ENCODE measurements at regions not wholly inside any gene's neighbourhood (a gene's known extent, or its start where the extent isn't known, plus 50 kb on each side); places are given as distances from the start of the nearest gene placed in this dataset.

DNA sequence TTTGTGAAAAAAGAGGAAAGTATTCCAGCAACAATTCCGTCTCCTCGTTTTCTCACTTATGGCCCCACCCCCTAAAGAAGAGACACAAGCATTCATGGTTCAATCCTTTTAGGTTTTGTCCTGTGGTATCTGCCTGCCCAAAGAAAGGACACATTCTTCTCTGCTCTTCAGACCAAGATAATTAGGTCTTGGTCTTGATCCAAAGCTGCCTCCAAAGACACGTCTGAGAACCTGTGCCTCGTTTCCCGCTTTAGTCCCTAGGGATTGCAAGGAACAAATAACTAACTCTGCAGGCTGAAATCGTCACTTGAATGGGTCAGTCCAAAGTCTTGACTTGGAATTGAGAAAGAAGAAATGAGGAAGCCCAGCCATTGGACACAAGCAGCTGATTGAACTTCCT, 202.7 kb upstream of the FAR2 start:
- H3K4me1 Mint-ChIP-seq (ENCODE audit: low read depth), result no peaks in the 10 kb centered on the region
- H3K36me3 Mint-ChIP-seq (ENCODE audit: low read depth), result no peaks in the 10 kb centered on the region
- intact Hi-C loops (cut with micrococcal nuclease), result no loop called here
- no peak overlapping the region for H3K27ac Mint-ChIP-seq
- no peaks in the 10 kb centered on the region for H3K9me3 Mint-ChIP-seq
- no peak overlapping the region for H3K4me3 Mint-ChIP-seq
- peaks cover 2% of the 10 kb centered on the region for H3K27me3 Mint-ChIP-seq

DNA sequence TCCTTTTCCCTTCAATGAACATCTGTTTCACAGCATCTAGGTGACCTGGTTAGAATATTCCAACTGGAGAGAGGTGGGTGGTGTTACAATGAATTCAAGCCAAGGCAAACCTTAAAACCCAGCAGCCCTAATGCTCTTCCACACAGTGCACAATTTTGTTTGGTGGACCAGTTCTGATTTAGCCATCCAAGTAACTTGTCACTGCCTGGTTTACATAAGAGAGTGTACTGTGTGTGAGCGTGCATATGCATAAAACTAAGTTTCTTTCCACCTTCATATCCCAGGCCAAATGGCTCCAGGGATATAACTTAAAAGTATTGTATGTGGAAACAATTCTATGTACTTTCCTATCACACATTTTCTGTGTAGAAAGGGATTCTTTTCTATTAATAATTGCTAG, 200.4 kb upstream of the FAR2 start:
- intact Hi-C loops (cut with micrococcal nuclease), result no loop called here
- Mint-ChIP-seq H3K4me1 (ENCODE audit: low read depth) (no peaks in the 10 kb centered on the region), H3K27ac (no peak overlapping the region), H3K4me3 (no peak overlapping the region), H3K36me3 (ENCODE audit: low read depth) (no peaks in the 10 kb centered on the region), H3K27me3 (no peaks in the 10 kb centered on the region), H3K9me3 (no peaks in the 10 kb centered on the region)

DNA sequence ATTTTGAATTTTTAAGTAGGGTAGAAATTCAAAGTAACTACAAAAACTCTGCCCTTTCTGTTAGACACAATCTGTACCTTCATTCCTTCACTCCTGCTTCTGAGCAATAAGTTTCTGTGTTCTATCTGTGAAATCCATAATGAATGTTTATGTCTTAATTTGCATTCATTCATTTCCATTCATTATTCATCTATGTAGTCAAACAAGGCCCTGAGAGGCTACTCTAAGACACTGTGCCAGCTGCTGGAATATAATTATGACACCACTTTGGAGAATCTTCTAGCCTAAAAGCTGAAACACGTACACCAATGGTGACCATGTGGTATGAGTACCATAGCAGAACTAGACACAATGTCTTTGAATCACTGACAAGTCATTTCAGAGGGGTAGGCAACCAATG, 199.9 kb upstream of the FAR2 start:
- intact Hi-C loops (cut with micrococcal nuclease), result no loop called here
- no peak overlapping the region for H3K4me3 Mint-ChIP-seq
- no peaks in the 10 kb centered on the region for H3K4me1 Mint-ChIP-seq (ENCODE audit: low read depth)
- H3K27me3 Mint-ChIP-seq, result no peaks in the 10 kb centered on the region
- no peaks in the 10 kb centered on the region for H3K9me3 Mint-ChIP-seq
- no peak overlapping the region for H3K27ac Mint-ChIP-seq
- H3K36me3 Mint-ChIP-seq (ENCODE audit: low read depth), result no peaks in the 10 kb centered on the region

DNA sequence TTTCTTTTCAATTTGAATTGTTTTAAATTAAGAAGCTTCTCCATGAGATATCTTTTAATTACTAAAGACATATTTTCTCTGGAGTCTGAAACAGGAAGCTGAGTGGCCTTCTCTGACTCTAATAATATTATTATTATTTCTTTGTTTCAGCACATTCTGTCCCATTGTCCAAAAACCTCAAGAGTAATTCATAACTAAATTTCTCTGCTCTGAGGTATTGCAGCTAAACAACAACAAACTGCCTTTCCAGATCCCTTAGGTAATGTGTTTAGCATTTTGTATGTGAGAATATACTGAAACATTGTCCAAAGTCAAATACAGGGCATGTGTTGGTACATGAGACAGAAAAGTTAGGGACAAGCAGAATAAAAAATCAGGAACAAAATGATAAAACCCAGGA, 199.0 kb upstream of the FAR2 start:
- H3K27ac Mint-ChIP-seq, result no peak overlapping the region
- no peaks in the 10 kb centered on the region for H3K9me3 Mint-ChIP-seq
- H3K4me1 Mint-ChIP-seq (ENCODE audit: low read depth), result no peaks in the 10 kb centered on the region
- H3K27me3 Mint-ChIP-seq, result no peaks in the 10 kb centered on the region
- no peak overlapping the region for H3K4me3 Mint-ChIP-seq
- no peaks in the 10 kb centered on the region for H3K36me3 Mint-ChIP-seq (ENCODE audit: low read depth)
- intact Hi-C loops (cut with micrococcal nuclease), result no loop called here

DNA sequence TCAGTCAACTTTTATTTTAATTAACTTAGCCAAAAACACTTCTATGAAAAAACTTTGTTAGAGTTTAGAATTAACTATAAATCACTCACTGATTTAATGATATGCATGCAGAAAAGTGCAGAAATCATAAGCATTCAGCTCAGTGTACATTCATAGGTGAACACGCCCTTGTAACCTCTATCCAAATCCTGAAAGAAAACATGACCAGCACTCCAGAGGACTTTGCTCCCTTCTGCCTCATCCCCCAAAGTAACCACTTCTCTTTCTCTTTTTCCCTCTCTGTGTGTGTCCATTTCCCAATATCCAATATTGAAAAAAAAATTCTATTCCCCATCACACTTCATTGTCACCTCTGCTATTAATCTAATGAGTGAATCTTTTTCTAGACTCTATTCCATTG, 197.1 kb upstream of the FAR2 start:
- Mint-ChIP-seq H3K4me1 (ENCODE audit: low read depth) (no peaks in the 10 kb centered on the region), H3K4me3 (no peak overlapping the region), H3K27ac (no peak overlapping the region), H3K36me3 (ENCODE audit: low read depth) (no peaks in the 10 kb centered on the region), H3K27me3 (no peaks in the 10 kb centered on the region), H3K9me3 (no peaks in the 10 kb centered on the region)
- intact Hi-C loops (cut with micrococcal nuclease), result no loop called here

DNA sequence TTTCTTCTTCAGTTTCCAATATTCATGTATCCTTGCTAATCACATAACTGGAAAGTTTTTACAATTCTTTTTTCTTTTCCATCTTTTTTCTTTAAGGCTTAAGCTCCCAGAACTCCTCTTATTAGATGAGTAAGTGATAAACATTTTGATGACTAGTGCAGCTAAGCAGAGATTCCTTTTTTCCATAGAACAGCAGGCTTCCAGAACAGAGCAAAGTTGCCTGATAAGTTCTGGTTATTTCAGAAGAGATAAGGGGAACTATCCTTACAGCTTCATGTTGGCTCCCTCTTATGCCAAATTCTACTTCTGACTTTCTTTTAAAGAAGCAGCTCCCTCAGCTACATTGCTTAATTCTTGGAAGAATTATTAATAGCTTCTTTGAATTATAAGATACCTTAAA, 194.7 kb upstream of the FAR2 start:
- Mint-ChIP-seq H3K4me1 (ENCODE audit: low read depth) (no peaks in the 10 kb centered on the region), H3K27me3 (no peaks in the 10 kb centered on the region)
- intact Hi-C loops (cut with micrococcal nuclease), result no loop called here

DNA sequence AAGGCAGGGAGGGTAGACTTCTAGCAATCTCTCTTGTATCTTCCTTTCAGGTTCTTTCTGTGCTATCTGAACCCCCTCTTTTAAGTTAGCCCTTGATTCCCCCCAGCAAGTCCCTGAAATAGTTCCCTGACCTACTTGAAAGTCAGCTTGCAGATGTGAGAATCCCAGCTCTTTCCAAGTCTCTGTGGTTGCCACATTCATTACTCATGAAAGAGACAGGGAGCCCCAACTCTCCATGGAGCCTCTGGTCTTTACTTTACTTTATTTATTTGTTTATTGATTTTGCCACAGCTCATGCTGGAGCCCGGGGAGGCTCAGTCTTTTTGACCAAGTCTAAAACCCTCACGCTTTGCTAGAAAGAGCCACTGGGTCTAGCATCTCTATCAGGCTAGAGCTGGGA, 193.6 kb upstream of the FAR2 start:
- H3K9me3 Mint-ChIP-seq, result no peaks in the 10 kb centered on the region
- intact Hi-C loops (cut with micrococcal nuclease), result no loop called here
- H3K36me3 Mint-ChIP-seq (ENCODE audit: low read depth), result no peaks in the 10 kb centered on the region
- no peak overlapping the region for H3K4me3 Mint-ChIP-seq
- H3K27me3 Mint-ChIP-seq, result no peaks in the 10 kb centered on the region
- H3K27ac Mint-ChIP-seq, result no peak overlapping the region
- H3K4me1 Mint-ChIP-seq (ENCODE audit: low read depth), result no peaks in the 10 kb centered on the region

More for the DNA sequence above, 194.7 kb upstream of the FAR2 start:
- no peak overlapping the region for H3K4me3 Mint-ChIP-seq
- no peak overlapping the region for H3K27ac Mint-ChIP-seq
- no peaks in the 10 kb centered on the region for H3K36me3 Mint-ChIP-seq (ENCODE audit: low read depth)
- no peaks in the 10 kb centered on the region for H3K9me3 Mint-ChIP-seq

DNA sequence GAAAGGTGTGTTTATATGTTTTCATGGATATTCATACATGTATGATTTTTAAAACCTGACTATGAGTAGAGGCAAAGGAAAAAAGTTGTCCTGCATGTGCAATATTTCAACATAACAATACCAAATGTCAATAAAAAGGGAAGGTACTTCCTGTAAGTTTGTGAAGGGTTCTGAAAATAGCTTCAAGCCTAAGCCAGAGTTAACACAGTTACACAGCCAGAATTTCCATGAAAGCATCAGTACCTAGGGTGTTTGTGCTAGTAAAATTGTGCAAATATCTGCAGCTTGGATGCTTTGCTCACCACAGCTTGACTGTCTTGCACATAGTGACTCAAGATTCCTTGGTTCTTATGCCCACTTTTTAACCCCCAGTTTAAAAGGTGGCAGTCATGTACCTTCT, 193.1 kb upstream of the FAR2 start:
- H3K4me3 Mint-ChIP-seq, result no peak overlapping the region
- H3K27me3 Mint-ChIP-seq, result no peaks in the 10 kb centered on the region
- H3K27ac Mint-ChIP-seq, result no peak overlapping the region
- H3K36me3 Mint-ChIP-seq (ENCODE audit: low read depth), result no peaks in the 10 kb centered on the region
- intact Hi-C loops (cut with micrococcal nuclease), result no loop called here
- no peaks in the 10 kb centered on the region for H3K9me3 Mint-ChIP-seq
- no peaks in the 10 kb centered on the region for H3K4me1 Mint-ChIP-seq (ENCODE audit: low read depth)

DNA sequence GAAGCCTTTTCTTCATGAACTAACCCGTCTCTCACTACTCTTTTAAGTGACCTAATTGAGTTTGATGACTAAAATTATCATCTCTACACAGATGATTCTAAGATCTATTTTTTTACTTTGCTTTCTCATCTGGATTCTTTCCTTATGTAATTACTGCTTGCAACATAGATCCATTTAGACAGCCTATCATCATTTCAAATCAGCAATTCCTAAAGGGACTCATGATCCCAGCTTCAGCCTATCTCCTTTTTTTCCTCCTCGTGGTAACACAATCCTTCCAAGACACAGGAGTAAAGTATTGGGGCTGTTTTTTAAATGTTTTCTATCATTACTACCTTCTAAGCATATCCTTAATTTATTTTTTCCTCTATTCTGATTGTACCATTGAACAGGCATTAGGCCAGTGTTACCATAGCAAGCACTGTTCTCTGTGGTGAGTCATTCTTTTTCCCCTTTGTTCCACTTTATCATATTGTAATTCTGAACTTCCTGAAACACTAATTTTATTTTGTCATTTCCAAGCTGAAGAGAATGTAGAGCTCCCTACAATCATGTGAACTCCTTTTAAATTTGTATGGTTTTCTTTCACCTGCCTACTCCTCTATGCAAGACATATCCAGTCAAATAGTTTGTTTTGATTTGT, 190.4 kb upstream of the FAR2 start:
- Mint-ChIP-seq H3K27ac (no peak overlapping the region), H3K4me3 (no peak overlapping the region), H3K4me1 (ENCODE audit: low read depth) (no peaks in the 10 kb centered on the region), H3K9me3 (no peaks in the 10 kb centered on the region), H3K36me3 (ENCODE audit: low read depth) (no peaks in the 10 kb centered on the region), H3K27me3 (no peaks in the 10 kb centered on the region)
- intact Hi-C loops (cut with micrococcal nuclease), result no loop called here

DNA sequence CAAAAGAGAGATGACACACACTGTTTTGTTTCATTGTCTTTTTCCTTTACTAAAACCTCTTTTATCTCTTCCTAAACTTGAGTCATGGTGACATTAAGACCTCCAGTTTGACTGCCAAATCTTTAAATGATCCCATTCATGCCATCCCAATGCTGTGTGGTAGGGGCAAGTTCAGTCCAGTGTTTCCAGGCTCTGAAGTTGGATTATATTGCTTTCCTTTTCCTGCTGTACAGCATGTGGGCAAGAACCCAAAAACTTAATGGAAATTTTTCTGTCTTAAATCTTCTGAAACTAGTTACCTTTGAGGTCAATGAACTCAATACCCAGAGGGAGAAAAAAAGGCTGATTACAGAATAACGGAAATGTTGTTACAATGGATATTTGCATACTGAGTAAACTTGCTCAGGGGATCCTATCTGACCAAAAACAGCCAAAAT, 187.1 kb upstream of the FAR2 start:
- Mint-ChIP-seq H3K27me3 (no peaks in the 10 kb centered on the region), H3K36me3 (ENCODE audit: low read depth) (no peaks in the 10 kb centered on the region), H3K4me1 (ENCODE audit: low read depth) (no peaks in the 10 kb centered on the region), H3K9me3 (no peaks in the 10 kb centered on the region), H3K4me3 (no peak overlapping the region), H3K27ac (no peak overlapping the region)
- intact Hi-C loops (cut with micrococcal nuclease), result no loop called here

DNA sequence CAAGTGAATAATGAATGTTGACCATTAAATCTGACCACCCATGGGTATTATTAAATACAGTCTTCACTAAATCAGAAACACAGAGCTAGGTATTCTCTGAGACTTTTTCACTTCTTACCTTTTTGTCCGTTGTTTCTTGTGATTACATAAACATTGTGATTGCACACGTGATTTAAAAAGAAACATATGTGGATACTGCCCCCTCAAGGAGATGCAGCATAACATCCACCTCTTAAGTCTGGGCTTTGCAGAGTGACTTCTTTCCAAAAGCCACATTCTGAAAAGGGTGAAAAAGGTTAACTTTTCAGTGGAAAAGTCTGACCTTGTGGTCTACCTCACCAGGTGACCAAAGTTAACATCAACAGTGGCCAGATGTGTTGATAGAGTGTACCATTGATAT, 185.5 kb upstream of the FAR2 start:
- Mint-ChIP-seq H3K4me3 (no peak overlapping the region), H3K27ac (no peak overlapping the region), H3K9me3 (no peaks in the 10 kb centered on the region), H3K27me3 (no peaks in the 10 kb centered on the region), H3K4me1 (ENCODE audit: low read depth) (no peaks in the 10 kb centered on the region), H3K36me3 (ENCODE audit: low read depth) (no peaks in the 10 kb centered on the region)
- intact Hi-C loops (cut with micrococcal nuclease), result no loop called here

DNA sequence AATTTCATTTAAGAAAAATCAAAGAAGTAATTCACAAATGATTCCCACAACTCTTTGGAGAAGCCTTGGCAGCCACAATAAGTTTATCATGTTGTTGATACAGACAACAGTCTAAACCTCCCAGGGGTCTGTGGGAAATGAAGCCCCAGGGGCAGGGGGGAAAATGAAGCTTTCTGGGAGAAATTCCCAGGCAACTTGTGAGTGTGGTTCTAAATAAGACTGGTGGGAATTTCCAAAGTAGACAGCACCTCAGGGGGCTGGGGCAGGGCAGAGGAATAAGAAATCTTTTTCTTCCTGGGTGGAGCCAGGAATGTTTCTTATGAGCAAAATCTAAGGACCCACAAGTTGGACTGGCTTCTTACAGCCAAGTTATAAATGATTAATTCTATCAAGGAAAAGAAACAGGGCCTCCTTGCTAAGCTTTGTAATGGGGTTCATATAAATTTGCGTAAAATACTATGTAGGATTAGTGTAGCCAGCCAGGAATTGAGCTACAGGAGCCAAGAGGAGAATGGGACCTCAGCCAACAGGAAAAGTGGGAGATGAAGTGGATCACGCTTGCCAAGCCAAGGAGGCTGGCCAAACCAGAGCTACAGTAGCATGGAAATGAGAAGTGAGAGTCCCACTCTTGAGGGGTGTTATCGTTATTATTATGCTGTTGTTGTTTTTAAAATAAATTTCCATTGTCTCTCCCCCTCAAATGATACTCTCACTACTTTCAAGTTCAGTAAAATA, 182.9 kb upstream of the FAR2 start:
- no peaks in the 10 kb centered on the region for H3K36me3 Mint-ChIP-seq (ENCODE audit: low read depth)
- H3K27me3 Mint-ChIP-seq, result no peaks in the 10 kb centered on the region
- H3K9me3 Mint-ChIP-seq, result no peaks in the 10 kb centered on the region
- H3K4me3 Mint-ChIP-seq, result no peak overlapping the region
- H3K27ac Mint-ChIP-seq, result no peak overlapping the region
- intact Hi-C loops (cut with micrococcal nuclease), result no loop called here
- H3K4me1 Mint-ChIP-seq (ENCODE audit: low read depth), result no peaks in the 10 kb centered on the region

DNA sequence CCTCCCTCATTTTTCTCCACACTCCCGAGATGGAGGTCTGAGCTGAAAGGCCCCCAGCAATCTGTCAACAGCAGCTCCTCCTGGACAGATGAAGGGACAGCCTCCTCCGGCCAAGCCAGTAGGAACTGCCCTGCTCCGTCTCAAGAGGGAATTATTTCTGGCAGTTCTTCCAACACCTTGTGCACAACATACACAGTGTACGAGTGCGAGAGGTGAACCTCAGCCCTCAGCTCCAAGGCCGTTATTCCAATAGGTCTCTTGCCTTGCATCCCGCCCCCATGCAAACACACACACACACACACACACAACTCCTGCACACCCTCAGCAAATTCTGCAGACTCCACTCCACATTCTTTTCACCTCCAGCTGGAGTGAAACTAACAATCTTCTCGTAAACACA, 181.7 kb upstream of the FAR2 start:
- no peaks in the 10 kb centered on the region for H3K4me1 Mint-ChIP-seq (ENCODE audit: low read depth)
- H3K27ac Mint-ChIP-seq, result no peak overlapping the region
- no peaks in the 10 kb centered on the region for H3K9me3 Mint-ChIP-seq
- H3K36me3 Mint-ChIP-seq (ENCODE audit: low read depth), result no peaks in the 10 kb centered on the region
- H3K4me3 Mint-ChIP-seq, result no peak overlapping the region
- intact Hi-C loops (cut with micrococcal nuclease), result no loop called here
- no peaks in the 10 kb centered on the region for H3K27me3 Mint-ChIP-seq

DNA sequence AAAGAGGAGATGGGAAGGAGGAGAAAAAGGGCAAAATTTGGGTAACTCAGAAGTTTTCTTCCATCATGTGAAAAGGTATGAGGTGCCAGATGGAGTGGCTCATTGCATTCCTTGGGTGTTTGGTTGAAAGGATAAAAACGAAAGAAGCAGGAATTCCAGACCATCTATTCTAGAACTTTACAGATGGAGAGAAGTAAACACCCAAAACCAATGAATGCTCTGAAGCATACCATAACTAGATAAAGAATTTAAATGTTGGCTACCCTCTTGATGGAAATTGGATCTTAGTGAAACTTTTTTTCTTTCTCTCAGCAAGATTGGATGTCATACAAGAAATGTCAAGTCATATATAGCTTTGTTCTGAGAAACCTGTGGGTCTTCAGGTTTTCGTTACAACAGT, 175.6 kb upstream of the FAR2 start:
- H3K27ac Mint-ChIP-seq, result no peak overlapping the region
- intact Hi-C loops (cut with micrococcal nuclease), result no loop called here
- H3K27me3 Mint-ChIP-seq, result no peaks in the 10 kb centered on the region

DNA sequence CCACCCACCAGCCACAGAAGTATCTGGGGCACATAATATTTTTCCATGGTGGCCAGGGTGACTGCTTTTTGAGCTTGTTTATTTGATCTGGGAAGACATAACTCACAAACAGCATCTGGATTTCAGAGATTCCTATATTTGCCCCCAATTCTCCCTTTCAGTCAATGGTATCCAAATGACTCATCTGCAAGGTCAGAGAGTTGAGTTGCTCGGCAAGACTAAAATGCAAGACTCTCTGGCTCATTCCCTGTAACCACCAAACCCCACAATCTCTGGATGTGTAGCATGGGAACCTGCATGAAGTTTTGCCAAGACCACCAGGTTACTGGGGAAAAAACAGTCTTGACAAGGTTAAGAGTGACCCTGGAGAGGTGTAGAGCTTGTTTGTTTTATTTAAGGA, 174.9 kb upstream of the FAR2 start:
- Mint-ChIP-seq H3K9me3 (no peaks in the 10 kb centered on the region), H3K4me1 (ENCODE audit: low read depth) (no peaks in the 10 kb centered on the region), H3K4me3 (no peak overlapping the region), H3K36me3 (ENCODE audit: low read depth) (no peaks in the 10 kb centered on the region), H3K27me3 (no peaks in the 10 kb centered on the region), H3K27ac (no peak overlapping the region)
- intact Hi-C loops (cut with micrococcal nuclease), result no loop called here

More for the DNA sequence above, 175.6 kb upstream of the FAR2 start:
- Mint-ChIP-seq H3K4me3 (no peak overlapping the region), H3K36me3 (ENCODE audit: low read depth) (no peaks in the 10 kb centered on the region), H3K4me1 (ENCODE audit: low read depth) (no peaks in the 10 kb centered on the region), H3K9me3 (no peaks in the 10 kb centered on the region)

All from dendritic cell treated with granulocyte-macrophage colony-stimulating factor and Interleukin-4, amounts not matched to agents 40 ng/mL and 50 ng/mL, for 4 days (primary cell).